Nephron progenitor cell (in vitro differentiated cells): ENCODE measurements at regions not wholly inside any gene's neighbourhood (a gene's known extent, or its start where the extent isn't known, plus 50 kb on each side); places are given as distances from the start of the nearest gene placed in this dataset.
A peak's percentile ranks its signal among the peaks of the same experiment; 100 is the strongest.

ENCODE experiments used
- DNase-seq: peaks from one replicate; pipeline ENCODE4 v3.0.0; 2021
- H3K27ac Mint-ChIP-seq: 2 replicates; pipeline ENCODE4 v1.8.0; 2021; ENCODE audit warnings: mild to moderate bottlenecking, moderate library complexity, mixed read lengths
- H3K27me3 Mint-ChIP-seq: 2 replicates; pipeline ENCODE4 v1.8.0; 2021; ENCODE audit warnings: mild to moderate bottlenecking, low read depth, mixed read lengths; ENCODE audit not compliant: poor library complexity
- H3K36me3 Mint-ChIP-seq: 2 replicates; pipeline ENCODE4 v1.8.0; 2021; ENCODE audit warnings: low read depth, mixed read lengths
- H3K4me1 Mint-ChIP-seq: 2 replicates; pipeline ENCODE4 v1.8.0; 2021; ENCODE audit warnings: mixed read lengths
- H3K4me3 Mint-ChIP-seq: 2 replicates; pipeline ENCODE4 v1.8.0; 2021; ENCODE audit warnings: mild to moderate bottlenecking, moderate library complexity, mixed read lengths
- H3K9me3 Mint-ChIP-seq: 2 replicates; pipeline ENCODE4 v1.8.0; 2021; ENCODE audit warnings: mild to moderate bottlenecking, moderate library complexity, mixed read lengths
- CTCF ChIP-seq: fragments of 200-600 bp; sonication (generic); IDR thresholded peaks from 2 replicates; pipeline ENCODE4 v1.5.0; 2021; ENCODE audit warnings: antibody characterized with exemption

- DNase-seq = no peak
- Mint-ChIP-seq H3K36me3 (no peaks in the 10 kb centered on the region), H3K27ac (no peak overlapping the region), H3K4me3 (no peak overlapping the region), H3K4me1 (no peaks in the 10 kb centered on the region), H3K9me3 (peaks cover 3% of the 10 kb centered on the region), H3K27me3 (peaks cover 8% of the 10 kb centered on the region)
- no peak for TF ChIP-seq CTCF
Observed at GRCh38 chr4:13097971-13098370, 386.2 kb downstream of the RAB28 start.

- H3K4me3 Mint-ChIP-seq = no peak overlapping the region
- H3K4me1 Mint-ChIP-seq = no peaks in the 10 kb centered on the region
- DNase-seq = no peak
- TF ChIP-seq CTCF = no peak
- peaks cover 3% of the 10 kb centered on the region for H3K9me3 Mint-ChIP-seq
- no peak overlapping the region for H3K27ac Mint-ChIP-seq
- H3K36me3 Mint-ChIP-seq = no peaks in the 10 kb centered on the region
- H3K27me3 Mint-ChIP-seq = peaks cover 5% of the 10 kb centered on the region
Observed at GRCh38 chr4:13095722-13096121, 388.4 kb downstream of the RAB28 start.

- H3K4me1 Mint-ChIP-seq = peaks cover 7% of the 10 kb centered on the region
- H3K27me3 Mint-ChIP-seq = peaks cover 3% of the 10 kb centered on the region
Observed at GRCh38 chr4:13093170-13093569, 391.0 kb downstream of the RAB28 start.

GRCh38 chr4:13092702-13093101 is 391.4 kb downstream of the RAB28 start:
- peaks cover 7% of the 10 kb centered on the region for H3K4me1 Mint-ChIP-seq
- H3K36me3 Mint-ChIP-seq = no peaks in the 10 kb centered on the region
- H3K27ac Mint-ChIP-seq = peak overlapping the region; percentile 80
- H3K27me3 Mint-ChIP-seq = peaks cover 3% of the 10 kb centered on the region
- no peak overlapping the region for H3K4me3 Mint-ChIP-seq
- peaks cover 3% of the 10 kb centered on the region for H3K9me3 Mint-ChIP-seq
- no peak for TF ChIP-seq CTCF
- DNase-seq = no peak

More at GRCh38 chr4:13093170-13093569, 391.0 kb downstream of the RAB28 start:
- no peak for TF ChIP-seq CTCF
- peak overlapping the region; percentile 22 for H3K27ac Mint-ChIP-seq
- DNase-seq = no peak
- peaks cover 3% of the 10 kb centered on the region for H3K9me3 Mint-ChIP-seq
- H3K4me3 Mint-ChIP-seq = no peak overlapping the region
- no peaks in the 10 kb centered on the region for H3K36me3 Mint-ChIP-seq

GRCh38 chr4:13089659-13089998 is 394.5 kb downstream of the RAB28 start:
- TF ChIP-seq CTCF = no peak
- H3K27me3 Mint-ChIP-seq = peaks cover 3% of the 10 kb centered on the region
- no peaks in the 10 kb centered on the region for H3K36me3 Mint-ChIP-seq
- no peak overlapping the region for H3K4me3 Mint-ChIP-seq
- DNase-seq = no peak
- H3K9me3 Mint-ChIP-seq = peaks cover 2% of the 10 kb centered on the region
- peaks cover 7% of the 10 kb centered on the region for H3K4me1 Mint-ChIP-seq
- H3K27ac Mint-ChIP-seq = no peak overlapping the region

GRCh38 chr4:13088726-13089658 is 395.1 kb downstream of the RAB28 start:
- no peaks in the 10 kb centered on the region for H3K36me3 Mint-ChIP-seq
- H3K9me3 Mint-ChIP-seq = no peaks in the 10 kb centered on the region
- no peak for DNase-seq
- H3K4me1 Mint-ChIP-seq = peaks cover 7% of the 10 kb centered on the region
- TF ChIP-seq CTCF = no peak
- no peak overlapping the region for H3K4me3 Mint-ChIP-seq
- H3K27me3 Mint-ChIP-seq = peaks cover 3% of the 10 kb centered on the region
- H3K27ac Mint-ChIP-seq = peak overlapping the region; percentile 17
